Testis (tissue), 2 donors: ENCODE measurements at regions not wholly inside any gene's neighbourhood (a gene's known extent, or its start where the extent isn't known, plus 50 kb on each side); places are given as distances from the start of the nearest gene placed in this dataset.
"Not testable (repeated sequence)": the region's sequence is repeated elsewhere in the genome, so short reads cannot be mapped to it uniquely, and the experiment has no call there.

Experiments used
- DNase-seq: peaks from one replicate; pipeline ENCODE4 v3.0.0-alpha.2; 2019
- H3K27ac ChIP-seq, 2 donors: fragments of 200-600 bp; sonication (generic); one replicate each; pipeline ENCODE4 v1.5.1; 2019
- H3K27me3 ChIP-seq: fragments of 200-600 bp; sonication (generic); one replicate; pipeline ENCODE4 v1.5.1; 2019
- H3K36me3 ChIP-seq: fragments of 200-600 bp; sonication (generic); one replicate; pipeline ENCODE4 v1.5.1; 2017; ENCODE audit warnings: low read depth; ENCODE audit errors: missing control alignments
- H3K4me1 ChIP-seq: fragments of 200-600 bp; sonication (generic); one replicate; pipeline ENCODE4 v1.5.1; 2019
- H3K4me3 ChIP-seq, 2 donors: fragments of 200-600 bp; sonication (generic); one replicate each; pipeline ENCODE4 v1.5.1; 2017 to 2019
- H3K9me3 ChIP-seq: fragments of 200-600 bp; sonication (generic); one replicate; pipeline ENCODE4 v1.5.1; 2017
- CTCF ChIP-seq, 3 experiments: fragments of 450-650 bp in 2 of 3; fragments of 200-600 bp in 1 of 3; sonication (generic) in 1 of 3; IDR thresholded peaks; one replicate each; pipeline ENCODE4 v1.5.1; 2016 to 2019; ENCODE audit warnings: antibody characterized with exemption in 3 of 3, mild to moderate bottlenecking in 2 of 3, moderate library complexity in 1 of 3
- POLR2A ChIP-seq: fragments of 450-650 bp; IDR thresholded peaks from one replicate; pipeline ENCODE4 v1.6.1; 2017; ENCODE audit warnings: antibody characterized with exemption, mild to moderate bottlenecking, moderate library complexity
- WGBS, 2 donors: methylation state at CpG; one replicate each; pipeline ENCODE4 v1.1.5; 2018; 5-methylcytosine and 5-hydroxymethylcytosine counted together
- intact Hi-C: fragments of 100-400 bp; cut with DNase I; formaldehyde crosslinking; loops from one replicate; pipeline ENCODE4 v1.15.1; 2023; ENCODE audit warnings: low total_unique reads

- no peaks in the 10 kb centered on the region for H3K36me3 ChIP-seq
- H3K27me3 ChIP-seq = no peaks in the 10 kb centered on the region
- H3K9me3 ChIP-seq = no peaks in the 10 kb centered on the region
- intact Hi-C loops = no loop called here
- H3K4me1 ChIP-seq = no peaks in the 10 kb centered on the region
- H3K4me3 ChIP-seq = no peak overlapping the region
- DNase-seq = no peak
- no peak for TF ChIP-seq CTCF (IDR thresholded peaks at IDR 0.05)
- H3K27ac ChIP-seq = no peak overlapping the region
These were observed 68.8 kb downstream of the OR5AK2 start for GRCh38 chr11:57057561-57057960.

GRCh38 chr11:57062957-57063356, 74.2 kb downstream of the OR5AK2 start:
- H3K4me3 ChIP-seq, H3K4me1 ChIP-seq, H3K27ac ChIP-seq, DNase-seq, intact Hi-C loops, H3K27me3 ChIP-seq, H3K36me3 ChIP-seq, H3K9me3 ChIP-seq: not testable (repeated sequence)
- WGBS, 2 donors = 92 to 94% methylated on average over 6 to 7 of the region's 7 CpGs

- no peaks in the 10 kb centered on the region for H3K36me3 ChIP-seq
- H3K27me3 ChIP-seq = no peaks in the 10 kb centered on the region
- no peak overlapping the region for H3K27ac ChIP-seq
- intact Hi-C loops = no loop called here
- no peak for DNase-seq
- no peaks in the 10 kb centered on the region for H3K4me1 ChIP-seq
- no peaks in the 10 kb centered on the region for H3K9me3 ChIP-seq
- WGBS, 2 donors = 70 to 84% methylated on average over 1 of the region's 1 CpG
- TF ChIP-seq CTCF (IDR thresholded peaks at IDR 0.05) (no peak), POLR2A (no peak)
- H3K4me3 ChIP-seq = no peak overlapping the region
These were observed 81.2 kb downstream of the OR5AK2 start for GRCh38 chr11:57069942-57070341.

- TF ChIP-seq POLR2A = no peak
- TF ChIP-seq CTCF (IDR thresholded peaks at IDR 0.05) = no peak
- Histone ChIP-seq H3K9me3 (no peaks in the 10 kb centered on the region), H3K27me3 (no peaks in the 10 kb centered on the region), H3K27ac (no peak overlapping the region), H3K36me3 (no peaks in the 10 kb centered on the region), H3K4me3 (no peak overlapping the region), H3K4me1 (no peaks in the 10 kb centered on the region)
- DNase-seq = no peak
- intact Hi-C loops = no loop called here
These were observed 83.1 kb downstream of the OR5AK2 start for GRCh38 chr11:57071829-57072228.

GRCh38 chr11:57072640-57073039, 83.9 kb downstream of the OR5AK2 start:
- no peaks in the 10 kb centered on the region for H3K4me1 ChIP-seq
- H3K4me3 ChIP-seq = no peak overlapping the region
- H3K9me3 ChIP-seq = no peaks in the 10 kb centered on the region
- no peaks in the 10 kb centered on the region for H3K27me3 ChIP-seq
- intact Hi-C loops = no loop called here
- H3K27ac ChIP-seq = no peak overlapping the region
- no peak for TF ChIP-seq CTCF (IDR thresholded peaks at IDR 0.05)
- TF ChIP-seq POLR2A = no peak
- DNase-seq = no peak
- no peaks in the 10 kb centered on the region for H3K36me3 ChIP-seq
